Peyer's patch (tissue), 4 donors: ENCODE measurements at regions not wholly inside any gene's neighbourhood (a gene's known extent, or its start where the extent isn't known, plus 50 kb on each side); places are given as distances from the start of the nearest gene placed in this dataset.

ENCODE experiments used
- CTCF ChIP-seq, 6 experiments: fragments of 450-650 bp in 4 of 6; fragments of 200-600 bp in 2 of 6; sonication (generic) in 1 of 6; IDR thresholded peaks; one replicate each; pipeline ENCODE4 v1.5.1; 2017 to 2019; ENCODE audit warnings: antibody characterized with exemption in 6 of 6, mild to moderate bottlenecking in 3 of 6, moderate library complexity in 1 of 6
- POLR2A ChIP-seq, 2 donors: fragments of 450-650 bp; IDR thresholded peaks; one replicate each; pipeline ENCODE4 v1.5.1; 2017; ENCODE audit warnings: antibody characterized with exemption in 2 of 2, mild to moderate bottlenecking in 2 of 2, moderate library complexity in 2 of 2

DNA sequence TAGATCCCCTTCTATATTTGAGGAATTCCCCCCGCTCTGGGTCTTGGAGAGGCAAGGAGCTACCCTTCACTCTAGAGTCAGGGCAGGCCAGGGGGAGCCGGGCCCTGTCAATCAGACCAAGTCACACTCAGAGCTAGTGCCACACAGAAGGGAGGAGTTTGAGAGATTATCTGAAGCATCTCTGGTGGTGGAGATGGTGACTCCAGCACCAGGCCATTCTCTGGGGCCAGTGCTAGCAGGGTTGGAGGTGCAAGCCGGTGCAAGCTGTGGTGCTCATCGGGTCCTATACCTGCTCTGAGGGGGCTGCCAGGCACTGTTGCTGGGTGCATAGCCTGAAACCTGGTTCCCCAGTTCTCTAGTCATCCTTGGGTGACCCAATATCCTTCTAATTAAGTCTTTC is 201.2 kb downstream of the COPRS start:
- TF ChIP-seq CTCF (IDR thresholded peaks at IDR 0.05) (no peak), POLR2A (IDR thresholded peaks at IDR 0.05) (no peak)
